ENCODE measurements at regions not wholly inside any gene's neighbourhood (a gene's known extent, or its start where the extent isn't known, plus 50 kb on each side); places are given as distances from the start of the nearest gene placed in this dataset.

- no peak for DNase-seq
- Histone ChIP-seq H3K4me2 (no peak overlapping the region), H3K27me3 (ENCODE audit: insufficient read depth, low read depth) (no peaks in the 10 kb centered on the region), H2AFZ (no peak overlapping the region), H3K9me2 (ENCODE audit: insufficient read depth) (no peaks in the 10 kb centered on the region), H4K20me1 (ENCODE audit: insufficient read depth) (no peaks in the 10 kb centered on the region), H3F3A (ENCODE audit: insufficient read depth, low read depth) (no peaks in the 10 kb centered on the region), H3K27ac (no peak overlapping the region), H3K9me3 (ENCODE audit: insufficient read depth, low read depth) (no peaks in the 10 kb centered on the region), H3K36me3 (ENCODE audit: low read depth) (no peaks in the 10 kb centered on the region), H3K4me1 (replicated peaks; ENCODE audit: insufficient read depth) (no peaks in the 10 kb centered on the region), H3K79me2 (ENCODE audit: low read depth) (no peaks in the 10 kb centered on the region), H3K4me3 (no peak overlapping the region)
- intact Hi-C loops (cut with micrococcal nuclease; ENCODE audit: unreplicated experiment): no loop called here
- ChIA-PET POLR2A (ENCODE audit: unreplicated experiment) (interaction anchor here (0.6 kb wide), 1 partner anchor 1078 kb away, joined by 3 read pairs; no protein-coding TSS in a partner anchor), CTCF (no interaction called here)
- TF ChIP-seq EZH2 (IDR thresholded peaks at IDR 0.05; ENCODE audit: low read depth) (no peak), CTCF (conservative IDR thresholded peaks at IDR 0.05) (no peak)
- no TSS peak for BruUV-seq (replicated peaks)
These were observed 638.6 kb upstream of the SLC39A10 start for GRCh38 chr2:195018462-195018861.

- Histone ChIP-seq H2AFZ (no peak overlapping the region), H3K36me3 (ENCODE audit: low read depth) (no peaks in the 10 kb centered on the region), H3K4me1 (replicated peaks; ENCODE audit: insufficient read depth) (no peaks in the 10 kb centered on the region), H3K27ac (no peak overlapping the region), H4K20me1 (ENCODE audit: insufficient read depth) (no peaks in the 10 kb centered on the region), H3K9me3 (ENCODE audit: insufficient read depth, low read depth) (no peaks in the 10 kb centered on the region), H3K9me2 (ENCODE audit: insufficient read depth) (no peaks in the 10 kb centered on the region), H3K4me3 (no peak overlapping the region), H3K27me3 (ENCODE audit: insufficient read depth, low read depth) (no peaks in the 10 kb centered on the region), H3F3A (ENCODE audit: insufficient read depth, low read depth) (no peaks in the 10 kb centered on the region), H3K4me2 (no peak overlapping the region), H3K79me2 (ENCODE audit: low read depth) (no peaks in the 10 kb centered on the region)
- no TSS peak for BruUV-seq (replicated peaks)
- intact Hi-C loops (cut with micrococcal nuclease; ENCODE audit: unreplicated experiment): no loop called here
- no peak for TF ChIP-seq EZH2 (IDR thresholded peaks at IDR 0.05; ENCODE audit: low read depth)
- TF ChIP-seq CTCF (conservative IDR thresholded peaks at IDR 0.05): no peak
- no peak for DNase-seq
- ChIA-PET CTCF (no interaction called here), POLR2A (ENCODE audit: unreplicated experiment) (interaction anchor here (0.6 kb wide), 1 partner anchor 1079 kb away, joined by 3 read pairs; no protein-coding TSS in a partner anchor)
These were observed 639.1 kb upstream of the SLC39A10 start for GRCh38 chr2:195017890-195018289.

- Histone ChIP-seq H3K79me2 (ENCODE audit: low read depth) (no peaks in the 10 kb centered on the region), H3K9me2 (ENCODE audit: insufficient read depth) (no peaks in the 10 kb centered on the region), H3F3A (ENCODE audit: insufficient read depth, low read depth) (no peaks in the 10 kb centered on the region), H2AFZ (no peak overlapping the region), H4K20me1 (ENCODE audit: insufficient read depth) (no peaks in the 10 kb centered on the region), H3K9me3 (ENCODE audit: insufficient read depth, low read depth) (no peaks in the 10 kb centered on the region), H3K27me3 (ENCODE audit: insufficient read depth, low read depth) (no peaks in the 10 kb centered on the region), H3K36me3 (ENCODE audit: low read depth) (no peaks in the 10 kb centered on the region), H3K27ac (no peak overlapping the region), H3K4me1 (replicated peaks; ENCODE audit: insufficient read depth) (no peaks in the 10 kb centered on the region), H3K4me3 (no peak overlapping the region), H3K4me2 (no peak overlapping the region)
- ChIA-PET POLR2A (ENCODE audit: unreplicated experiment) (no interaction called here), CTCF (no interaction called here)
- BruUV-seq (replicated peaks): no TSS peak
- DNase-seq: no peak
- TF ChIP-seq EZH2 (IDR thresholded peaks at IDR 0.05; ENCODE audit: low read depth): no peak
- no peak for TF ChIP-seq CTCF (conservative IDR thresholded peaks at IDR 0.05)
- intact Hi-C loops (cut with micrococcal nuclease; ENCODE audit: unreplicated experiment): no loop called here
These were observed 640.2 kb upstream of the SLC39A10 start for GRCh38 chr2:195016841-195017240.

Measured in PC-9 (cell line).